Suprapubic skin (tissue), 4 donors: ENCODE measurements at regions not wholly inside any gene's neighbourhood (a gene's known extent, or its start where the extent isn't known, plus 50 kb on each side); places are given as distances from the start of the nearest gene placed in this dataset.

Source experiments
- DNase-seq, 2 donors: peaks; one replicate each; pipeline ENCODE4 v3.0.0-alpha.2; 2019; ENCODE audit warnings: low spot score in 2 of 2
- H3K27ac ChIP-seq: fragments of 200-600 bp; sonication (generic); one replicate; pipeline ENCODE4 v1.5.1; 2019
- H3K27me3 ChIP-seq: fragments of 200-600 bp; sonication (generic); one replicate; pipeline ENCODE4 v1.5.1; 2019
- H3K36me3 ChIP-seq: fragments of 200-600 bp; sonication (generic); one replicate; pipeline ENCODE4 v1.5.1; 2019
- H3K4me1 ChIP-seq: fragments of 200-600 bp; sonication (generic); one replicate; pipeline ENCODE4 v1.5.1; 2019
- H3K4me3 ChIP-seq: fragments of 200-600 bp; sonication (generic); one replicate; pipeline ENCODE4 v1.5.1; 2019; ENCODE audit warnings: mild to moderate bottlenecking
- H3K9me3 ChIP-seq: fragments of 200-600 bp; sonication (generic); one replicate; pipeline ENCODE4 v1.5.1; 2019
- EP300 ChIP-seq: sonication (generic); formaldehyde crosslinking; IDR thresholded peaks from one replicate; pipeline ENCODE4 v1.6.1; 2017; ENCODE audit warnings: antibody characterized with exemption
- POLR2A ChIP-seq, 2 donors: fragments of 450-650 bp; IDR thresholded peaks; one replicate each; pipeline ENCODE4 v1.6.1; 2017; ENCODE audit warnings: antibody characterized with exemption in 2 of 2, mild to moderate bottlenecking in 2 of 2, moderate library complexity in 2 of 2
- POLR2AphosphoS5 ChIP-seq, 3 donors: sonication (generic); formaldehyde crosslinking; IDR thresholded peaks; one replicate each; pipeline ENCODE4 v1.6.1; 2017; ENCODE audit warnings: antibody characterized with exemption in 3 of 3
- WGBS: methylation state at CpG from one replicate; pipeline ENCODE4 v1.1.5; 2018; 5-methylcytosine and 5-hydroxymethylcytosine counted together
- TF ChIP-seq, protein P1 (sequence below), 2 donors: fragments of 200-600 bp in 1 of 2; fragments of 450-650 bp in 1 of 2; sonication (generic) in 1 of 2; IDR thresholded peaks; one replicate each; pipeline ENCODE4 v1.5.1; 2016 to 2019; ENCODE audit warnings: antibody characterized with exemption in 2 of 2, mild to moderate bottlenecking in 1 of 2, moderate library complexity in 1 of 2

- DNase-seq, result no peak
- Histone ChIP-seq H3K4me3 (no peak overlapping the region), H3K36me3 (no peaks in the 10 kb centered on the region), H3K27ac (peak overlapping the region; percentile 28), H3K4me1 (no peaks in the 10 kb centered on the region), H3K9me3 (no peaks in the 10 kb centered on the region), H3K27me3 (no peaks in the 10 kb centered on the region)
- TF ChIP-seq EP300 (no peak), POLR2AphosphoS5 (IDR thresholded peaks at IDR 0.05) (no peak), POLR2A (IDR thresholded peaks at IDR 0.05) (no peak)
- TF ChIP-seq, protein P1, sequence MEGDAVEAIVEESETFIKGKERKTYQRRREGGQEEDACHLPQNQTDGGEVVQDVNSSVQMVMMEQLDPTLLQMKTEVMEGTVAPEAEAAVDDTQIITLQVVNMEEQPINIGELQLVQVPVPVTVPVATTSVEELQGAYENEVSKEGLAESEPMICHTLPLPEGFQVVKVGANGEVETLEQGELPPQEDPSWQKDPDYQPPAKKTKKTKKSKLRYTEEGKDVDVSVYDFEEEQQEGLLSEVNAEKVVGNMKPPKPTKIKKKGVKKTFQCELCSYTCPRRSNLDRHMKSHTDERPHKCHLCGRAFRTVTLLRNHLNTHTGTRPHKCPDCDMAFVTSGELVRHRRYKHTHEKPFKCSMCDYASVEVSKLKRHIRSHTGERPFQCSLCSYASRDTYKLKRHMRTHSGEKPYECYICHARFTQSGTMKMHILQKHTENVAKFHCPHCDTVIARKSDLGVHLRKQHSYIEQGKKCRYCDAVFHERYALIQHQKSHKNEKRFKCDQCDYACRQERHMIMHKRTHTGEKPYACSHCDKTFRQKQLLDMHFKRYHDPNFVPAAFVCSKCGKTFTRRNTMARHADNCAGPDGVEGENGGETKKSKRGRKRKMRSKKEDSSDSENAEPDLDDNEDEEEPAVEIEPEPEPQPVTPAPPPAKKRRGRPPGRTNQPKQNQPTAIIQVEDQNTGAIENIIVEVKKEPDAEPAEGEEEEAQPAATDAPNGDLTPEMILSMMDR (IDR thresholded peaks at IDR 0.05), result no peak
- 80% methylated on average over 3 of the region's 3 CpGs for WGBS
These were observed 696.9 kb downstream of the ZNF385D start for GRCh38 chr3:21054064-21054463.

DNA sequence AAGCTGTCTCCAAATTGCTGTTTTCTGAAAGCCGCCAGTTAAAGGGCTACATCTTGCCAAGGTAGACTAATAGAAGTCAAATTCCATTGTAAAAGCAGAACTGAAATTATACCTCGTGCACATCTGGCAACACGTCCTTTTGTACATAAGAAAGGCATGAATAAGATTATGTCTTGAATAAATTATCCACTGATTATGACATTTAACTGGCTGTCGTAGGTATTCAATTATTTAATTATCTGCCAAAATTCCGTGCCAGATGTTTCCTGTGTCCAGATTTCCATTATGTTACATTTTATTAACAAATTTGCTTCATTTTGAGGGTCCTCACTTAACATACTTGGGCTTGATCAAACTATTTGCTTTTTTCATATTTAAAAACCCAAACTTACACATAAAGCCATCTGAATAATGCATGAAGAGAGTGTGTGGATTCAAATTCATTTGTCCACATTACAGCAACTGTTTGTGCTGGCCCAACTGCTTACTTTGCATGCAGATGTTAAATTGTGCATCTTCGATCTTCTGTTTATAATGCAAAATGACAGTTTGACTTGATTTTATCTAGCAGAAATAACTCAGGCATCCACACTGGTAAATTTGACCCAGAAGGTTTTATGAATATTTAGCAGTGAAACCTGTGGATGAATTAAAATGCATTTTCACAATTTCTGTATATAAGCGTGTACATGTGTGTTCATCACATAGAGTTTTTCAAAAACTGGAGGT is 701.5 kb downstream of the ZNF385D start:
- Histone ChIP-seq H3K27me3 (no peaks in the 10 kb centered on the region), H3K4me1 (no peaks in the 10 kb centered on the region), H3K36me3 (no peaks in the 10 kb centered on the region), H3K27ac (no peak overlapping the region), H3K9me3 (no peaks in the 10 kb centered on the region), H3K4me3 (no peak overlapping the region)
- TF ChIP-seq, protein P1 (IDR thresholded peaks at IDR 0.05), result no peak
- no peak for TF ChIP-seq EP300
- no peak for TF ChIP-seq POLR2AphosphoS5 (IDR thresholded peaks at IDR 0.05)
- no peak for TF ChIP-seq POLR2A (IDR thresholded peaks at IDR 0.05)
- 53% methylated on average over 7 of the region's 7 CpGs for WGBS
- DNase-seq, result no peak

- TF ChIP-seq, protein P1 (IDR thresholded peaks at IDR 0.05), result no peak
- TF ChIP-seq POLR2A (IDR thresholded peaks at IDR 0.05) (no peak), POLR2AphosphoS5 (IDR thresholded peaks at IDR 0.05) (no peak), EP300 (no peak)
- 55% methylated on average over 1 of the region's 1 CpG for WGBS
- H3K27me3 ChIP-seq, result no peaks in the 10 kb centered on the region
- no peak for DNase-seq
- H3K4me3 ChIP-seq, result no peak overlapping the region
- no peaks in the 10 kb centered on the region for H3K36me3 ChIP-seq
- no peak overlapping the region for H3K27ac ChIP-seq
- no peaks in the 10 kb centered on the region for H3K9me3 ChIP-seq
- no peaks in the 10 kb centered on the region for H3K4me1 ChIP-seq
These were observed 707.9 kb downstream of the ZNF385D start for GRCh38 chr3:21043139-21043538.

DNA sequence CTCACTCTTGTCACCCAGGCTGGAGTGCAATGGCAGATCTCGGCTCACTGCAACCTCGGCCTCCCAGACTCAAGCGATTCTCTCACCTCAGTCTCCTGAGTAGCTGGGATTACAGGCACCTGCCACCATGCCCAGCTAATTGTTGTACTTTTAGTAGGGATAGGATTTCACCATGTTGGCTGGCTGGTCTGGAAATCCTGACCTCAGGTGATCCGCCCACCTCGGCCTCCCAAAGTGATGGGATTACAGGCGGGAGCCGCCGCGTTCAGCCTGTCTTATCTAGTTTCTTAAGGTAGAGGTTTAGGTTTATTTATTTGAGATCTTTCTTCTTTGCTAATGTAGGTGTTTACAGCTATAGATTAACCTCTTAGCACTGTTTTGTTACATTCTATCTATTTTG is 708.8 kb downstream of the ZNF385D start:
- Histone ChIP-seq H3K9me3 (no peaks in the 10 kb centered on the region), H3K27me3 (no peaks in the 10 kb centered on the region), H3K4me1 (no peaks in the 10 kb centered on the region), H3K36me3 (no peaks in the 10 kb centered on the region), H3K27ac (no peak overlapping the region), H3K4me3 (no peak overlapping the region)
- no peak for DNase-seq
- TF ChIP-seq POLR2A (IDR thresholded peaks at IDR 0.05), result no peak
- TF ChIP-seq POLR2AphosphoS5 (IDR thresholded peaks at IDR 0.05), result no peak
- TF ChIP-seq EP300, result no peak
- TF ChIP-seq, protein P1 (IDR thresholded peaks at IDR 0.05), result no peak
- WGBS, result 94% methylated on average over 9 of the region's 9 CpGs

DNA sequence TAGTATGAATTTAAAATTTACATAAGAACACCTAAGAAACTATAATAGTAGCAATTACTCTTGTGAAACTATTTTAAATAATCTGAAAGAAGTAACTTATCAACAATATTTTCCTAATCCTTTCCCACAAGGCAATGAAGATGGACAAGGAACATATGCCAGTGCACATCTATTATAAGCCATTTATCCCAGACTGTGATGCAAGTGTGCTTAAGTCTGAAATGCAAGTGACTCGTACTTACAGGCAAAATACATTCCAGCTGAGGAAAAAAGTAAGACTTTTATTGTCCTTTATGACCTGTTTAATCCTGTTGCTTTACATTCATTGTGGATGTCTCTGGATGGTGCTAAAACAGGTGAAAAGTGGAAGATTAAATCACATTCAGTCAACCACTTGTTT is 709.4 kb downstream of the ZNF385D start:
- WGBS, result 23% methylated on average over 1 of the region's 1 CpG
- no peak overlapping the region for H3K27ac ChIP-seq
- DNase-seq, result no peak
- no peaks in the 10 kb centered on the region for H3K36me3 ChIP-seq
- H3K4me3 ChIP-seq, result no peak overlapping the region
- TF ChIP-seq POLR2A (IDR thresholded peaks at IDR 0.05), result no peak
- TF ChIP-seq POLR2AphosphoS5 (IDR thresholded peaks at IDR 0.05), result no peak
- TF ChIP-seq, protein P1 (IDR thresholded peaks at IDR 0.05), result no peak
- no peak for TF ChIP-seq EP300
- H3K9me3 ChIP-seq, result no peaks in the 10 kb centered on the region
- no peaks in the 10 kb centered on the region for H3K27me3 ChIP-seq
- H3K4me1 ChIP-seq, result no peaks in the 10 kb centered on the region
